D721Med (cell line): ENCODE measurements at regions not wholly inside any gene's neighbourhood (a gene's known extent, or its start where the extent isn't known, plus 50 kb on each side); places are given as distances from the start of the nearest gene placed in this dataset.

Source experiments
- DNase-seq: peaks from one replicate; pipeline ENCODE4 v3.0.0; 2011; ENCODE audit warnings: low spot score; ENCODE audit not compliant: insufficient read length
- FAIRE-seq: peaks from 2 replicates; lab custom pipeline; 2011; peaks lifted over from hg19 to GRCh38; lab: Jason Lieb, UNC
- TF ChIP-seq, protein P1 (sequence below): IDR thresholded peaks from 2 replicates; pipeline ENCODE4 v1.5.1; 2012; ENCODE audit warnings: mild to moderate bottlenecking, control low read depth; ENCODE audit not compliant: insufficient read depth; ENCODE audit errors: missing control alignments

DNA sequence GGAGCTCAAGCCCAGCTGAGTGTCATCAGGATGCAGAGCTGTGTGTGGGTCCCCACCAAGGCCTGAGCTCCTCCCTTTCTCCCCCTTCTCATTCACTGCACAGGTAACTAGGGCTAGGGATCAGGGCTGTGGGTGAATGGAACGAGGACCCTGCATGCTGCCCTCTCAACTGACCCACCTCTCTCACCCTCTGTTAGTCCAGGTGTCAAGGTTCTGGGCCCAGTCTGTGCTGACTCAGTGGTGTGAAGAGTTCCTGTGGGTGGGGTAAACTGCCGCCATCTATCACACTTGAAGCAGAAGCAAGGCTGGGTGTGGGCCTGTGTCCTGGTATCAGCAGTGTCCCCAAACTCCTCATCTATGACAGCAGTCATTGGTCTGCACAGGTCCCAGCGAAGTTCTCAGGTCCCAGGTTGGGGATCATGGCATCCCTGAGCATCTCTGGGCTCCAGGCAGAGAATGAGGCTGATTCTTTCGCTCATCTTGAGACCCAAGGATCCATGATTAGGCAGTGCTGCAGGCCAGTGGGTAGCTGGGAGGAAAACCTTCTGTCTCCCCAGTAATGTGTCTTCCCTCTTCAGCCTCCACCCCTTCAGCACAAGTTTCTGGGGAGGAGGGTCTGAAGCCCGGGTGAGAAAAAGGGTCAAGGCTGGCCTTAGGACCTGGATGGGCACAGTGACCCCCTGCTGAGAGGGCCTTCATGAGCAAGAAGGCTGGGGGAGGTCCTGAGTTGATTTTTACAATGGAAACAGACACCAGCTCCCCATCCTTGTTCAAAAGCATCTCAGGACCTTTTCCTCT, 109.8 kb downstream of the ZNF280B start:
- TF ChIP-seq, protein P1, sequence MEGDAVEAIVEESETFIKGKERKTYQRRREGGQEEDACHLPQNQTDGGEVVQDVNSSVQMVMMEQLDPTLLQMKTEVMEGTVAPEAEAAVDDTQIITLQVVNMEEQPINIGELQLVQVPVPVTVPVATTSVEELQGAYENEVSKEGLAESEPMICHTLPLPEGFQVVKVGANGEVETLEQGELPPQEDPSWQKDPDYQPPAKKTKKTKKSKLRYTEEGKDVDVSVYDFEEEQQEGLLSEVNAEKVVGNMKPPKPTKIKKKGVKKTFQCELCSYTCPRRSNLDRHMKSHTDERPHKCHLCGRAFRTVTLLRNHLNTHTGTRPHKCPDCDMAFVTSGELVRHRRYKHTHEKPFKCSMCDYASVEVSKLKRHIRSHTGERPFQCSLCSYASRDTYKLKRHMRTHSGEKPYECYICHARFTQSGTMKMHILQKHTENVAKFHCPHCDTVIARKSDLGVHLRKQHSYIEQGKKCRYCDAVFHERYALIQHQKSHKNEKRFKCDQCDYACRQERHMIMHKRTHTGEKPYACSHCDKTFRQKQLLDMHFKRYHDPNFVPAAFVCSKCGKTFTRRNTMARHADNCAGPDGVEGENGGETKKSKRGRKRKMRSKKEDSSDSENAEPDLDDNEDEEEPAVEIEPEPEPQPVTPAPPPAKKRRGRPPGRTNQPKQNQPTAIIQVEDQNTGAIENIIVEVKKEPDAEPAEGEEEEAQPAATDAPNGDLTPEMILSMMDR, result no peak
- DNase-seq (no peak), FAIRE-seq (no peak)

DNA sequence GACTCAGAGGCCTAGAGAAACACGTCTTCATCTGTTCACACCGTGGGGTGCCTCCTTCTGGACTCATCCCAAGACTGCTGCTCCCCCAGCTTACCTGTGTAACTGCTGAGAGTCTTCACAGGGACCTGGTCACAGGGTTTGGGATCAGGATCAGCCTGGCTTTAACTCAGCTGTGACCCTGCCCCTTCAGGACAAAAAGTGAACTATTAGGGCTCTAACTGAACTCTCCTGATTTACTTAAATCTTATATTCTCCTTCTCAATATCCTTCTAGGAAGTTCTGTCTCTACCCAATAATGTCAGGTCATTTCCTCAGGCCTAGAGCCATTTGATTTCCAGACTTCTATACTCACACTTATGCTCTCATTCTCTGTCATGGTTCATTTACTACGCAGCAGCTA, 108.4 kb downstream of the ZNF280B start:
- no peak for FAIRE-seq
- DNase-seq, result no peak
- TF ChIP-seq, protein P1, result no peak

DNA sequence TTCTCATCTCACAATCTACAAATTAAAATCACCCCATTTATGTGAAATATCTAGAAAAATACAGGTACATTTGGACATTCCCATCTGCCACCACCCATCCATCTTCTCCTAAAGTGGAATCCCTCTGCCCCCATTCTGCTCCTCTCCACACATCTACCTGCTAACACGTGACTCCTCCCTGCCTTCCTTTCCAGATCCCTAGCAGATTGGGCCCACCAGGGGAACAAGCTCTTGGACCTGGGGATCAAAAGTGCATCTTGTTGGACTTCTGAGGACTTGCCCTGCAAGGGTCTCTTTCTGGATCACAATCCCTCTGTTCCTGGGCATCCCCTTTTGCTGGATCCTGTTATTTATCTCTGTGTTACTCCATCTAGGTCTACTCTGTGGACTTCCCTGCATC, 107.6 kb downstream of the ZNF280B start:
- TF ChIP-seq, protein P1, result no peak
- FAIRE-seq (no peak), DNase-seq (no peak)

DNA sequence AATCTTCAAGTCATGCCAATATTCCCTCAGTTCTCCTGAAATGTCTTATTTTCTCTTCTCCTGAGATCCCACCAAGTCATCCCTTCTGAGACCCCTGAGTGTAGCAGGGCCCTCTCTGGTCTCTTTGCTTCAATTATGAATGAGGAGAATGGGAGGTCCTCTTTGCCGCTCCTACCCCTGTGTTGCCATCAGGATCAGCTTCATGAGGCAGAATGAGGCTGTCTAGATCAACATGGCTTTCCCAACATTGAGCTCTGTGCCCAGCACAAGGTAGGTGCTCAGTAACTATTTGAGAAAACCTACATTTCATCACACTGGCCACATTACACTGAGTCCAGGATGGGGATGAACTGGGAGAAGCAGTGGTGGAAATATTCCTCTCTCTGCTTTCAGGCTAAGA, 107.2 kb downstream of the ZNF280B start:
- FAIRE-seq, result no peak
- TF ChIP-seq, protein P1, result no peak
- DNase-seq, result no peak

DNA sequence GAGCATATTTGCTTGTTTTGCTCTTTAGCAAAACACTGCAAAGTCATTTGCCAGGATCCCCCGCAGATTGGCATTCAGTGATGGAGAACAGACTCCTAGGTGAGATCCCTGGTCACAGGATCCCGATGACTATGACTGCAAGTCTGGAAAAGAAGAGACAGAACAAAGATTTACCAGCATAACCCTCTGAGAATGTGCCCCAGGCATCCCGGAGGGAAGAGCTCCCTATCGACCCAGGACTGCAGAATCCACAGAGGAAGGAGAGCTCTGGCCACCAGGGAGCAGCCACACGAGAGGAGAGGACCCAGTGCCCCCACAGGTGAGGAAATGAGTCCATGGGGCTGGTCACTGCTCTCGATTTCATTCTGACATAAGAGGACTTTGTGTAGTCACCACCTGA, 105.2 kb downstream of the ZNF280B start:
- DNase-seq, result no peak
- TF ChIP-seq, protein P1, result no peak
- FAIRE-seq, result no peak

DNA sequence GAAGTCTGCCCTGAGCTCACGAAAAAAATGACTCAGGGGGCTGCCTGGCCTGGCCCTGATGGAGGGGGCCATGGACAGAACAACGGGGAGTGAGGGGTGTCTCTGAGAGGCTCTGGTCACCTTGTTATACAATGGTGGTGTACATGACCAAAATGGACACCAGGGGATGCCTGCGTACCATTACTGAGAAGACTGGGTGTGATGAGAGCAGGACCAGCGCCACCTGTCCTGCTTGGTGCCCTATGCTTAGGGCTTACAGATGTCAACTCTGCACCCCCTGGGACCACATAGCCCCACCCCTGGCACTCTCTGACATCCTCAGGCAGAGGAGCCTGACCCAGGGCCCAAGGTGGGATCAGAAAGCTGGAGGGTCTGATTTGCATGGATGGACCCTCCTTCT, 104.8 kb downstream of the ZNF280B start:
- TF ChIP-seq, protein P1, result no peak
- no peak for FAIRE-seq
- DNase-seq, result no peak

DNA sequence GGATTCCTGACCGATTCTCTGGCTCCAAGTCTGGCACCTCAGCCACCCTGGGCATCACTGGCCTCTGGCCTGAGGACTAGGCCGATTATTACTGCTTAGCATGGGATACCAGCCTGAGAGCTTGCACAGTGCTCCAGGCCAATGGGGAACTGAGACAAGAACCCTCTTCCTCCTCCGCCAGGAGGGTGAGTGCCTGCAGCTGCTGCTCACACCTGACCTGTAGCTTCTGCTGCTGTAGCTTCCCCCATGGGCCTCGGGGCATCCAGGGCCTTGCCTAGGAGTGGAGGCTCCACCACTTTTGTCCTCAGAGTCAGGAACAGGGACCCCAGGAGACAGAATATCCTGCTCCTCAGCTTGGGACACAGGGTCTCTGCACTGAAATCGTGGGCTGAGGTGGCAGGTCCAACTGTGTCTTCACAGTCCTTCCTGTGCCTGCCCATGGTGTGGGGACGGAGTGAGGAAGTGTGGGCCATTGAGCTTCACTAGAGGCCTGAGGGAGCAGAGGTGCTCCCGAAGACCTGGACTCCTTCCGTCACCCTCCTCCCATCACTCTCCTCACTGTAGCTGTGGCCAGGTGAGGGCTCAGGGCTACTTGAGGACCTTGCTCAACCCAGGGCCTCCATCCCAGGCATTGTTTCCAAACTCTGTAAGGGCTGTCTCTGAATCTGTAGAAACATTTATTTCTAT, 103.8 kb downstream of the ZNF280B start:
- FAIRE-seq (no peak), DNase-seq (no peak)
- TF ChIP-seq, protein P1, result no peak
